NCI-H2029 (cell line): ENCODE measurements at regions not wholly inside any gene's neighbourhood (a gene's known extent, or its start where the extent isn't known, plus 50 kb on each side); places are given as distances from the start of the nearest gene placed in this dataset.

Source experiments
- DNase-seq: peaks from one replicate; lab custom pipeline; 2025; lab: John Stamatoyannopoulos, UW

GRCh38 chr14:53462931-53463778 lies 310.0 kb upstream of the DDHD1 start:
- peak; percentile 3 for DNase-seq

DNA sequence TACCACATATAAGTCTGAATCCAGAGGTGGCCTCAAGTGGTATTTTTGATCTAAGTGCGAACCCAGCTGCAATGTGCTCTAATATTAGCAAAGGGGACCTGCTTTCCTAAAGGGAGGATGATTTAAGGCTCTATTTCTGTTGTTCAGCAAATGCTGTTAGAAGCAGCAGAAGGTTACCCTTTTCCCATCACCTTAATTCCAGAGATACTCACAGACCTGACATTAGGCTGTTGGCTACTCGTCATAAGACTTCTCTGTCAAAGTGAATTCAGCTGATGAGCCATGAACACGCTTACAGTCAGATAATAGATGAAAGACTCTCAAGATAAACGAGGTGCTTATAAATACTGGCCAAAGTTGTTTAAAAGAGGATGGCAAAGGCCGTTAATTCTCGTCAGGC lies 308.7 kb upstream of the DDHD1 start:
- DNase-seq, result no peak

GRCh38 chr14:53460544-53460943 lies 307.4 kb upstream of the DDHD1 start:
- DNase-seq, result no peak

GRCh38 chr14:53458368-53458814 lies 305.3 kb upstream of the DDHD1 start:
- DNase-seq, result no peak

DNA sequence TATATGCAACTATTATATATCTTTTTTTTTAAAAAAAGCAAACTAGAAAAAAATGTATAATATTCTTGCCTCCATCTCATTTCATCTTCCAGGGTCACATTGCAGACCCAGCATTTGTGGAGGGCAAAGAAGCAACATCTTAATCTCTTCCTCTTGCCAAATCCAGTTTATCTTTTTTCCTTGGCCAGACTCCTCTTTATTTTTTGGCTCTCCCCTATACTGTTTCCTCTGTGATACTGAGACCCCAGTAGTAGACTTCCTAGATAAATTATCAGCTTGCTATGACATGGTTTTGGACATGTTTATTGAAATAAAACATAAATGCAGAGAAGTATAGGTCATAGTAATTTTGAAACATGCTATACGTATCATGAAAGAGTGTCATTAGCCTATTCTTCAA lies 303.8 kb upstream of the DDHD1 start:
- no peak for DNase-seq

GRCh38 chr14:53452005-53452673 lies 299.0 kb upstream of the DDHD1 start:
- DNase-seq, result no peak

GRCh38 chr14:53450871-53451270 lies 297.7 kb upstream of the DDHD1 start:
- DNase-seq, result peak; percentile 9

- DNase-seq, result no peak
These were observed 295.6 kb upstream of the DDHD1 start for GRCh38 chr14:53448682-53449081.

GRCh38 chr14:53444677-53445312 lies 291.7 kb upstream of the DDHD1 start:
- no peak for DNase-seq

DNA sequence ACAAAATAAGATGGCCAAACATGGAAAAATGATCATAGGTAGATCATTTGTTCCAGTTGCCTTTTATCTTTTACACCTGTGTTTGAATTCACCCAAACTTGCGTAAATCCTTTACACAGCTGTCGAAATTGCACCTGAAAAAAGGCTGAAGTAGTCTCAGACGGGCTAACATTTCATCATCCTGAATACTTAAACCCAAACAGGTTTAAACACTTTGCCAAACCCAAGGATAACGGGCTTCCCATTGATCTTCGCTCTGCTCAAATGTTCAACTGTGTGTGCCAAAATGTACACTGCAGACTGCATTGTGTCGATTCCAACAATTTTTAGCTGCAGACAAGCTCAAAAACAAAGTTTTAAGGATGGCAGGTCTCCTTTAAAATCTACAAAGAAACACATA lies 288.7 kb upstream of the DDHD1 start:
- DNase-seq, result no peak

DNA sequence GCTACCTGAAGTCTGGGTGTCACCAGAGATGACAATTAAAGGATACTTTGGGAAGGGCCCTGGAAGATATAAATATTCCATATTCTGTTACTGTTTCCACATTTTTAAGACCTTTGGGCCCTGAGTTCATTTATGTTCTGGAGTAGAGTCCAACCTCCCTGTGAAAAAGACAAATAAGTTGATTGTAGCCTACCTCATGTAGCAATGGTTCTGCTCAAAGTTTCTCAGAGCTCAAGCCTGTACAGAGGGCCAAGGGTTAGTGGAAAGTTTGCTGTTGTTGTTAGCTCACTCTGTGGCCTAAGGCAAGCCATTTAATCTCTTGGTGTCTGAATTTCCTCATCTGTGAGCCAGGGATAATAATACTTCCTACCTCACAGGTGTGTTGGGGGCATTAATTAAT lies 284.7 kb upstream of the DDHD1 start:
- no peak for DNase-seq

GRCh38 chr14:53432378-53432802 lies 279.3 kb upstream of the DDHD1 start:
- no peak for DNase-seq

GRCh38 chr14:53430870-53431269 lies 277.7 kb upstream of the DDHD1 start:
- DNase-seq, result no peak

DNA sequence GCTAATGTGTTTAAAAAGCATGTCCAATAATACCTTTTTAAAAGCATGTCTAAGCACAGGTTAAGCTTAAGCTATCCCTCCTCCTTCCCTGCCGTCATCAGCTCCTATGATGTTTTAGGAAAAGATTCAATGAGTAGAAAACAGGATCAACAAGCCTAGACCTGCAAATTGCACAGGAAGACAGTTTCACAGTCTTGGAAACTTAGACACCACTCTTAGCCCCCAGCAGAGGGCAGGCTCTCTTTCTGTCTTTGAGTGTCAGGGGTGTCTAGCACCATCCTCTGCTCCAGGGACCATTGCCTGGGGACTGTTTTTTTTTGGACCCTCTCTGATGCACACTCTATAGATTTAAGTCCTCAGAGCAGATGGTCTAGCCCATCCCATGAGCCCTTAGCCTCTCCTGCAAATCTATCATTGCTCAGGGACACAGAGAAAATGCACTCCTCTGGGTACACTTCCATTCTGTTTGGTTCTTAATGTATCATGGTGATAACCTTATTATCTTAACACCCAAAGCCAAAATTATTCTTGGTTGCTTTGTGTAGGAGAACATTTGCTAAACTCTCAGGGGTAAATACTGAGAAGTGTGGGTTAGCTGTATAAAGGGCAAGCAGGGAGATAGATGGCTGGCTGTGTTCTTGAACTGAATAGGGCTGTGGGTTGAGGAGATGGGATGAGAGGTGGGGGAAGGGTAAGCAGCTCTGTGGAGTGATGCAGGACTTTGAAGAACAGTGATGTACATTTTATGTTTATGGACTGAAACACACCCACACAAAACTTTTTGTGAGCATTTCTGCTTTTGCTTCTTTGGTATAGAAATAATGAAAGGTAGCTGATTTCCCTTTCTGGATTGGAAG lies 259.9 kb upstream of the DDHD1 start:
- no peak for DNase-seq

DNA sequence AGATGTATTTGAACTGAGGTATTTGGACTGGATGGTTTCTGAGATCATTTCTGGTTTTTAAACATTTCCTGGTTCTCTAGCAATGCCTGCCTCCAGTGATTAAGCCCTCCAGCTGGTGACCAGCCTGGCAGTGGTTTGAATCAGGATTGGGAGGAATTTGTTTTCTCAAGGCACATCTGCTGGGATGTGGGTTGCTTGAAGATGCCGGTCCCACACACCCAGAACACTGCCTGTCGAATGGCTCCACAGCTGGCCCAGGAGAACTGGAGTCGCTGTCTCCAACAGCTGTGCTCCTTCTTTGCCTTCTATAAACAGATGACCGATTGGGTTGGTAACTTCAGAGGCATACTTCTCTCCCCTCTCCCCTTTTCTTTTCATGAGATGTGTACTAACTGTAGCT lies 258.0 kb upstream of the DDHD1 start:
- no peak for DNase-seq

- no peak for DNase-seq
These were observed 256.8 kb upstream of the DDHD1 start for GRCh38 chr14:53409969-53410368.

DNA sequence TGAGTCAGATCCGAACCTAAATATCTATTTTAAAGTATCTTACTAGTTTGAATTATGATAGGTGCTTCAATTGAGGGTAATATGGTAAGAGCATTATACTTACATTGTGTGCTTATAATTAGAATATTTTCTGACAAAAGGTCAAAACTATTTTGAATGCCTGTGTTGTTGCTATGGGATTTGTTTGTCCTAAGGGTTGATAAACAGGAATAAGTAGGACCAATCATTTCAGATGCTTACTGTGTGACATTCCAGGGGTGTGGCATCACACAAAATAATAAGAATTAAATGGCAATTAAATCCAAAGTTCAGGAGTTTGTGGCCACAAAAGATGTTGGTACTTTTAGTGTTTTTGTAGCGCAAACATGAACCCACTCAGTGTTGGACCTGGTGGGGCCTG lies 256.2 kb upstream of the DDHD1 start:
- DNase-seq, result no peak

DNA sequence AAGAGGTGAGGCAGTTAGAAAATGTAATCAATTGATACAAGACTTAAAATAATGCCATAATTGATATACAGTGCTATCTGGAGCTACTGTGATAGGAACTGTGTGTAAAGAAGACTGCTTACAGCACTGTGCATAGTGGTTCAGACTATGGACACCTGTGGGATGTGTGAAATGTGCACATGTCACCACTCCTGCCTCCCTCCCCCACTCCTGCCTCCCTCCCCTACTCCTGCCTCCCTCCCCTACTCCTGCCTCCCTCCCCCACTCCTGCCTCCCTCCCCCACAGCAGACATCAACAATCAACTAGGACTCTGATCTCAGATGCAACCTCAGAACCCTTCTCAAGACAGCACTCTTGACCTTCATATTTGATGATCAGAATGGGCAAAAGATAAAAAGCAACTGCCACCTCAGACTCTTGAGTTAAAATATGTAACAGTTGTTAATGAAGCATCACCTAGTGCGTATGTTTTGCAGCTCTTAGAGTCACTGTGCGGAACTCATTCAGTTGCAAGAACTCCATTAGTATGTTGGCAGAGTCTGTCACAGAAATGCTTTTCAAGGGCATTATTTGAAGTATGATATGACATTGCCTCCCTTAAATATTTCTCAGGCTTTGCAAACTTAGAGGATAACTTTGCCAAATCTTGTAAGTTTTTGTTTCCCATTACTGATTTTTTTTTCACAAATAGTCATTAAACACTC lies 255.2 kb upstream of the DDHD1 start:
- no peak for DNase-seq

DNA sequence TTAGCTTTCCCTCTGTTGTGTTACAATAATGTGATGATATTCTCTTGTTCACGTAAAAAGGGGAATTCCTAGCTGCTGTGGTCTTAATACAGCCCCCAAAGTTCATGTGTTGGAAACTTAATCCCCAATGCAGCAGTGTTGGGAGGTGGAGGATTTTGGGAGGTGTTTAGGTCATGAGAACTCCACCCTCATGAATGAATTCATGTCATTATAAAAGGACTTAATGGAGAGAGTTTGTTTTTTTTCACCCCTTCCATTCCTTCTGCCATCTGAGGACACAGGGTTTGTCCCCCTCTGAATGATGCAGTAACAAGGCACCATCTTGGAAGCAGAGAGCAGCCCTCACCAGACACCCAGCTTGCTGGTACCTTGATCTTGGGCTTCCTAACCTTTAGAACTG lies 253.4 kb upstream of the DDHD1 start:
- no peak for DNase-seq

DNA sequence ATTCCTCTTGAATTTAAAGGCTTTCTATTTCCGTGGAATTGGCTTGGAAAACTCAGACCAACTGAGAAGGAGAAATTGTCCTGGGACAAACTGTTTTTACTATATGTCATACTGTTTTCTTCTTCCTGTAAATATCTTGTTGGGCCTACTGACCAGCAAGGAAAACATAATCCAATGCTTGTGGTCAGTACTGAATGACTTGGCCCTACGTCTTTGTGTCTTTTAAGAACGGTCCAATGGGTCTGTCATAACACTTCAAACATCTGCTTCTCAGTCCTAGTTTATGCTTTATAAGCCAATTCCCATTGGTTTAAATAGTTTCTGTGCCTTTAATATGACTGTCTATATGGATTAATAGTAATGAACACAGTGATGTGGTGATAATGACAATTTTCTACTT lies 248.5 kb upstream of the DDHD1 start:
- no peak for DNase-seq

- DNase-seq, result no peak
These were observed 245.9 kb upstream of the DDHD1 start for GRCh38 chr14:53399057-53399456.
